OCI-LY7 (cell line): ENCODE measurements at regions not wholly inside any gene's neighbourhood (a gene's known extent, or its start where the extent isn't known, plus 50 kb on each side); places are given as distances from the start of the nearest gene placed in this dataset.
"Not testable (repeated sequence)": the region's sequence is repeated elsewhere in the genome, so short reads cannot be mapped to it uniquely, and the experiment has no call there.

Source experiments
- BruUV-seq: library from RNA; stranded (reverse); fragments of 400-500 nt; replicated peaks from 2 replicates; lab custom pipeline; 2021; lab: Mats Ljungman, UMichigan
- CTCF ChIA-PET: fragments of 300-600 bp; sonication (Branson Sonifier 250); formaldehyde crosslinking; loops from one replicate; lab custom pipeline; 2022; ENCODE audit warnings: antibody characterized with exemption; ENCODE audit not compliant: unreplicated experiment; lab: Charles Lee
- POLR2A ChIA-PET: fragments of 300-600 bp; sonication (Branson Sonifier 250); formaldehyde crosslinking; loops from one replicate; lab custom pipeline; 2022; ENCODE audit warnings: antibody characterized with exemption; lab: Charles Lee
- DNase-seq: peaks from one replicate; pipeline ENCODE4 v3.0.0-alpha.2; 2015; ENCODE audit warnings: low spot score
- H2AFZ ChIP-seq: fragments of 200-600 bp; sonication (generic), shearing (Covaris generic); 2 replicates; pipeline ENCODE4 v1.6.1; 2014; ENCODE audit warnings: mild to moderate bottlenecking, antibody characterized with exemption, low read length, moderate library complexity
- H3K27ac ChIP-seq: fragments of 200-600 bp; sonication (generic); 2 replicates; pipeline ENCODE4 v1.5.1; 2014; ENCODE audit warnings: mixed run types, low read depth, mild to moderate bottlenecking, moderate library complexity, low read length, inconsistent platforms; ENCODE audit not compliant: poor library complexity, severe bottlenecking
- H3K36me3 ChIP-seq: fragments of 200-600 bp; sonication (generic); 2 replicates; pipeline ENCODE4 v1.6.1; 2014; ENCODE audit warnings: mild to moderate bottlenecking, antibody characterized with exemption, low read length, moderate library complexity, mixed read lengths; ENCODE audit not compliant: insufficient read depth
- H3K4me1 ChIP-seq: fragments of 200-600 bp; sonication (generic); 2 replicates; pipeline ENCODE4 v1.5.1; 2014; ENCODE audit warnings: mild to moderate bottlenecking, low read length; ENCODE audit not compliant: insufficient read depth, poor library complexity, severe bottlenecking
- H3K4me2 ChIP-seq: fragments of 200-600 bp; sonication (generic); 2 replicates; pipeline ENCODE4 v1.6.1; 2014; ENCODE audit warnings: mild to moderate bottlenecking, low read length
- H3K4me3 ChIP-seq: fragments of 200-600 bp; sonication (generic); 2 replicates; pipeline ENCODE4 v1.5.1; 2014; ENCODE audit warnings: mild to moderate bottlenecking, low read depth, low read length; ENCODE audit not compliant: poor library complexity, severe bottlenecking
- H3K79me2 ChIP-seq: fragments of 200-600 bp; sonication (generic); 2 replicates; pipeline ENCODE4 v1.6.1; 2016; ENCODE audit warnings: low read depth, mild to moderate bottlenecking, low read length, moderate library complexity, mixed read lengths; ENCODE audit not compliant: insufficient read depth
- H3K9me2 ChIP-seq: fragments of 200-600 bp; sonication (generic); 2 replicates; pipeline ENCODE4 v1.6.1; 2016; ENCODE audit warnings: mild to moderate bottlenecking, low read length, mixed read lengths; ENCODE audit not compliant: insufficient read depth
- H3K9me3 ChIP-seq: fragments of 200-600 bp; sonication (generic); 2 replicates; pipeline ENCODE4 v1.6.1; 2014; ENCODE audit warnings: mild to moderate bottlenecking, mixed run types, low read length, mixed read lengths
- H4K20me1 ChIP-seq: fragments of 200-600 bp; sonication (generic); 2 replicates; pipeline ENCODE4 v1.6.1; 2014; ENCODE audit warnings: mild to moderate bottlenecking, antibody characterized with exemption, low read length, moderate library complexity, mixed read lengths; ENCODE audit not compliant: insufficient read depth
- EZH2phosphoT487 ChIP-seq: fragments of 200-600 bp; sonication (generic); IDR thresholded peaks from 2 replicates; pipeline ENCODE4 v1.6.1; 2018; ENCODE audit warnings: low read depth, borderline replicate concordance, mild to moderate bottlenecking, mixed run types, antibody characterized with exemption, low read length, moderate library complexity, mixed read lengths
- intact Hi-C: fragments of 100-400 bp; cut with micrococcal nuclease; formaldehyde crosslinking; loops from one replicate; pipeline ENCODE4 v1.10.0; 2022; ENCODE audit not compliant: unreplicated experiment
- TF ChIP-seq, protein P1 (sequence below): fragments of 200-600 bp; sonication (generic); conservative IDR thresholded peaks from 2 replicates; pipeline ENCODE4 v1.5.1; 2014; ENCODE audit warnings: mild to moderate bottlenecking, antibody characterized with exemption, low read length, moderate library complexity, mixed read lengths

DNA sequence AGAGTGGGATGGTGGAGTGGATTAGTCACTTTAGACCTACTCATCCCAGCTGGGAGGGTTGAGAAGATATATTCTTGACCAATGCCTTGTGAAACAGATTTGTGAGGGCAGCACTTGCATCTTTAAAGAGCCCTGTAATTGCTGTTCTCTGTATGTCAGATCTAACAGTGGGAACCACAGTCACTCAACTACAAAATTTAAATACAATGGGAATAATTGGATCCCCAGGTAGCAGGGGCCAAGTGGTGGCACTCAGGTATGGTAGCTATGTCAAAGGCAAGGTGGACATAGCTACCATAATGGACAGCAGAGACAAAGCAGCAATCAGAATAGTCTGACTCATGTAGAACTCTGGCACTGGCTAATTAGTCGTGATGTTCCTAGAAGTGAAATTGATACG, 559.6 kb downstream of the PTPRU start:
- H3K4me2 ChIP-seq, H2AFZ ChIP-seq, DNase-seq, H3K9me3 ChIP-seq, H3K4me3 ChIP-seq, H3K79me2 ChIP-seq, H3K36me3 ChIP-seq, H4K20me1 ChIP-seq, H3K9me2 ChIP-seq, H3K4me1 ChIP-seq, CTCF ChIA-PET, POLR2A ChIA-PET, intact Hi-C loops, BruUV-seq, H3K27ac ChIP-seq: not testable (repeated sequence)

DNA sequence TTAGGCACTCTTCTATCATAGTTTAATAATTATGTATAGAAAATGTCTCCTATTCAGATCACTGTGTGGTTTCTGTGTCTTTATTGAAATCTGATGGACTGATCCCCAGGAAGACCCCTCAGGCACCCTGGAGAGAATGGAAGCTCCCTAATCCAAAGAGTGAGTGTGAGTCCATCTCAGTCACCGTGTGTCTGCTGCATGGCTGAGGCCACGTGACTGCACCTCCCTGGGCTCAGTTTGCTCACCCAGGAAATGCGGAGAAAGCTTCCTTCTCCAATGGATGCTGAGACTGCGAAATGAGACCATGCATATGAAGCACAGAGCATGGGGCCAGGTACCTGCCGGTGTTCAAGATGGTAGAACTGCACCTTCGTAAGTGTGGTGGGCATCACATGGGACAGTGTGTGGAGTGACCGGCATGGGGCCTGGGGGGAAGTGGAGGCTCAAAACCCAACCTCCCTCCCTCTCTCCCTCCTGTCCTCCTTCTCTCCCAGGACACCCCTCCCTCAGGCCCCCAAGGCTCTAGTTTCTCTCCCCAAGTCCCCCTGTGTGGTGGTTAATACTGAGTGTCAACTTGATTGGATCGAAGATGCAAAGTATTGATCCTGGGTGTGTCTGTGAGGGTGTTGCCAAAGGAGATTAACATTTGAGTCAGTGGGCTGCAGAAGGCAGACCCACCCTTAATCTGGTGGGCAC, 557.5 kb downstream of the PTPRU start:
- H3K36me3 ChIP-seq = no peaks in the 10 kb centered on the region
- no peak overlapping the region for H3K4me2 ChIP-seq
- CTCF ChIA-PET = interaction anchor here (0.6 to 1.2 kb wide), 3 partner anchors 49 to 439 kb away, joined by 3 to 5 read pairs (median 3); no protein-coding TSS in a partner anchor
- H3K9me3 ChIP-seq = no peaks in the 10 kb centered on the region
- intact Hi-C loops = loop anchor here (1.0 to 5.0 kb wide), 3 partner anchors 56 to 914 kb away; no protein-coding TSS in a partner anchor
- no peaks in the 10 kb centered on the region for H4K20me1 ChIP-seq
- no peaks in the 10 kb centered on the region for H3K9me2 ChIP-seq
- no peak for DNase-seq
- TF ChIP-seq, protein P1, sequence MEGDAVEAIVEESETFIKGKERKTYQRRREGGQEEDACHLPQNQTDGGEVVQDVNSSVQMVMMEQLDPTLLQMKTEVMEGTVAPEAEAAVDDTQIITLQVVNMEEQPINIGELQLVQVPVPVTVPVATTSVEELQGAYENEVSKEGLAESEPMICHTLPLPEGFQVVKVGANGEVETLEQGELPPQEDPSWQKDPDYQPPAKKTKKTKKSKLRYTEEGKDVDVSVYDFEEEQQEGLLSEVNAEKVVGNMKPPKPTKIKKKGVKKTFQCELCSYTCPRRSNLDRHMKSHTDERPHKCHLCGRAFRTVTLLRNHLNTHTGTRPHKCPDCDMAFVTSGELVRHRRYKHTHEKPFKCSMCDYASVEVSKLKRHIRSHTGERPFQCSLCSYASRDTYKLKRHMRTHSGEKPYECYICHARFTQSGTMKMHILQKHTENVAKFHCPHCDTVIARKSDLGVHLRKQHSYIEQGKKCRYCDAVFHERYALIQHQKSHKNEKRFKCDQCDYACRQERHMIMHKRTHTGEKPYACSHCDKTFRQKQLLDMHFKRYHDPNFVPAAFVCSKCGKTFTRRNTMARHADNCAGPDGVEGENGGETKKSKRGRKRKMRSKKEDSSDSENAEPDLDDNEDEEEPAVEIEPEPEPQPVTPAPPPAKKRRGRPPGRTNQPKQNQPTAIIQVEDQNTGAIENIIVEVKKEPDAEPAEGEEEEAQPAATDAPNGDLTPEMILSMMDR = no peak
- TF ChIP-seq EZH2phosphoT487 = no peak
- no peak overlapping the region for H2AFZ ChIP-seq
- no peaks in the 10 kb centered on the region for H3K79me2 ChIP-seq
- peaks cover 5% of the 10 kb centered on the region for H3K4me1 ChIP-seq
- POLR2A ChIA-PET = no interaction called here
- BruUV-seq = no TSS peak
- no peak overlapping the region for H3K27ac ChIP-seq
- no peak overlapping the region for H3K4me3 ChIP-seq

DNA sequence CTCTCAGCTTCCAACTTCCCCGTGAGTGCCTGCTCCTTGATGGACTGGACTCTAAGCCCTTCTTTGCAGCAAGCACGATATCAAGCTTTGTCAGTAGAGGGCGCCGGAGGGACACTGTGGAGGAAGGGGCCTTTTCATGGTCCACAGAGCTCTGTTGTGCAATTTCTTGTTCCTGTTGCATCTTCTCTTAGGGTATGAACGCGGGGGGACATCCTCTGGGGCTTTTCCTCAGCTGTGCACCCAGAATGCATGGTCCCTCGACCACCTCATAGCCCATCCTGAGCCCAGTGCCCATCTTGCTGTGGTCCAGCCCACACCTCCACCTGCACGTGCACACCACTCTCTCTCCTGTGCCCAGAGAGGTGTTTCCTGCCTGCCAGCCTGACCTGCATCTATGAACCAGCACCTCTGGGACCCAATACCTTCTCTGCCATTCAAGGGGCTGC, 556.8 kb downstream of the PTPRU start:
- CTCF ChIA-PET = interaction anchor here (0.6 to 1.2 kb wide), 4 partner anchors 49 to 439 kb away, joined by 3 to 5 read pairs (median 3); no protein-coding TSS in a partner anchor

More for the DNA sequence above, 556.8 kb downstream of the PTPRU start:
- no TSS peak for BruUV-seq
- Histone ChIP-seq H3K9me3 (no peaks in the 10 kb centered on the region), H3K4me1 (peaks cover 5% of the 10 kb centered on the region), H3K9me2 (no peaks in the 10 kb centered on the region), H3K79me2 (no peaks in the 10 kb centered on the region), H3K36me3 (no peaks in the 10 kb centered on the region), H3K4me3 (no peak overlapping the region), H3K4me2 (no peak overlapping the region), H3K27ac (no peak overlapping the region), H4K20me1 (no peaks in the 10 kb centered on the region), H2AFZ (peak overlapping the region; percentile 29; the same call in 1 of the 2 replicates)
- POLR2A ChIA-PET = no interaction called here
- TF ChIP-seq, protein P1 = peak; percentile 88
- no peak for TF ChIP-seq EZH2phosphoT487
- intact Hi-C loops = loop anchor here (1.0 to 5.0 kb wide), 3 partner anchors 56 to 914 kb away; no protein-coding TSS in a partner anchor
- DNase-seq = peak; percentile 80
